ENCODE measurements at regions not wholly inside any gene's neighbourhood (a gene's known extent, or its start where the extent isn't known, plus 50 kb on each side); places are given as distances from the start of the nearest gene placed in this dataset.
"Not testable (repeated sequence)": the region's sequence is repeated elsewhere in the genome, so short reads cannot be mapped to it uniquely, and the experiment has no call there.

GRCh38 chr1:149708192-149708853, 74.2 kb upstream of the FCGR1A start:
- not testable (repeated sequence) for H3K4me3 ChIP-seq (ENCODE audit: low read length, poor library complexity, severe bottlenecking); H3K9ac ChIP-seq (ENCODE audit: low read depth, low read length, poor library complexity, severe bottlenecking); H3K4me2 ChIP-seq (ENCODE audit: low read depth, low read length, poor library complexity, severe bottlenecking)

GRCh38 chr1:149711651-149712050, 70.8 kb upstream of the FCGR1A start:
- not testable (repeated sequence) for H3F3A ChIP-seq (ENCODE audit: low read depth); H2AFZ ChIP-seq (ENCODE audit: low read length); H4K20me1 ChIP-seq (ENCODE audit: insufficient read depth, low read length, poor library complexity, severe bottlenecking); H3K9me3 ChIP-seq (ENCODE audit: insufficient read depth, low read depth, low read length); H3K79me2 ChIP-seq (ENCODE audit: insufficient read depth, low read length); H3K4me3 ChIP-seq (ENCODE audit: low read length, poor library complexity, severe bottlenecking); H3K9ac ChIP-seq (ENCODE audit: low read depth, low read length, poor library complexity, severe bottlenecking); H3K36me3 ChIP-seq (ENCODE audit: insufficient read depth, low read length); H3K27me3 ChIP-seq (ENCODE audit: insufficient read depth, low read length, poor library complexity, severe bottlenecking); H3K9me2 ChIP-seq (replicated peaks; ENCODE audit: low read depth, low read length); H3K4me2 ChIP-seq (ENCODE audit: low read depth, low read length, poor library complexity, severe bottlenecking); H3K4me1 ChIP-seq (ENCODE audit: insufficient read depth, low read length, poor library complexity, severe bottlenecking)

More at GRCh38 chr1:149708192-149708853, 74.2 kb upstream of the FCGR1A start:
- H3F3A ChIP-seq (ENCODE audit: low read depth); H3K9me2 ChIP-seq (replicated peaks; ENCODE audit: low read depth, low read length); H3K36me3 ChIP-seq (ENCODE audit: insufficient read depth, low read length); H3K4me1 ChIP-seq (ENCODE audit: insufficient read depth, low read length, poor library complexity, severe bottlenecking); H3K27me3 ChIP-seq (ENCODE audit: insufficient read depth, low read length, poor library complexity, severe bottlenecking); H2AFZ ChIP-seq (ENCODE audit: low read length); H3K9me3 ChIP-seq (ENCODE audit: insufficient read depth, low read depth, low read length); H3K79me2 ChIP-seq (ENCODE audit: insufficient read depth, low read length); H4K20me1 ChIP-seq (ENCODE audit: insufficient read depth, low read length, poor library complexity, severe bottlenecking): not testable (repeated sequence)

- not testable (repeated sequence) for H3K27me3 ChIP-seq (ENCODE audit: insufficient read depth, low read length, poor library complexity, severe bottlenecking); H4K20me1 ChIP-seq (ENCODE audit: insufficient read depth, low read length, poor library complexity, severe bottlenecking); H2AFZ ChIP-seq (ENCODE audit: low read length); H3F3A ChIP-seq (ENCODE audit: low read depth); H3K9me3 ChIP-seq (ENCODE audit: insufficient read depth, low read depth, low read length); H3K9ac ChIP-seq (ENCODE audit: low read depth, low read length, poor library complexity, severe bottlenecking); H3K36me3 ChIP-seq (ENCODE audit: insufficient read depth, low read length); H3K4me2 ChIP-seq (ENCODE audit: low read depth, low read length, poor library complexity, severe bottlenecking); H3K4me1 ChIP-seq (ENCODE audit: insufficient read depth, low read length, poor library complexity, severe bottlenecking); H3K9me2 ChIP-seq (replicated peaks; ENCODE audit: low read depth, low read length); H3K4me3 ChIP-seq (ENCODE audit: low read length, poor library complexity, severe bottlenecking); H3K79me2 ChIP-seq (ENCODE audit: insufficient read depth, low read length)
Measured at GRCh38 chr1:149712154-149712927, 70.2 kb upstream of the FCGR1A start.

GRCh38 chr1:149713513-149713912, 69.0 kb upstream of the FCGR1A start:
- H3K36me3 ChIP-seq (ENCODE audit: insufficient read depth, low read length); H3K9me2 ChIP-seq (replicated peaks; ENCODE audit: low read depth, low read length); H3K9ac ChIP-seq (ENCODE audit: low read depth, low read length, poor library complexity, severe bottlenecking); H3K4me3 ChIP-seq (ENCODE audit: low read length, poor library complexity, severe bottlenecking); H3K4me2 ChIP-seq (ENCODE audit: low read depth, low read length, poor library complexity, severe bottlenecking); H3K9me3 ChIP-seq (ENCODE audit: insufficient read depth, low read depth, low read length); H3K27me3 ChIP-seq (ENCODE audit: insufficient read depth, low read length, poor library complexity, severe bottlenecking); H3K79me2 ChIP-seq (ENCODE audit: insufficient read depth, low read length); H3F3A ChIP-seq (ENCODE audit: low read depth); H2AFZ ChIP-seq (ENCODE audit: low read length); H4K20me1 ChIP-seq (ENCODE audit: insufficient read depth, low read length, poor library complexity, severe bottlenecking); H3K4me1 ChIP-seq (ENCODE audit: insufficient read depth, low read length, poor library complexity, severe bottlenecking): not testable (repeated sequence)

GRCh38 chr1:149713952-149714351, 68.5 kb upstream of the FCGR1A start:
- H3K79me2 ChIP-seq (ENCODE audit: insufficient read depth, low read length); H3K4me3 ChIP-seq (ENCODE audit: low read length, poor library complexity, severe bottlenecking); H2AFZ ChIP-seq (ENCODE audit: low read length); H3K36me3 ChIP-seq (ENCODE audit: insufficient read depth, low read length); H3K4me2 ChIP-seq (ENCODE audit: low read depth, low read length, poor library complexity, severe bottlenecking); H3K9me2 ChIP-seq (replicated peaks; ENCODE audit: low read depth, low read length); H3F3A ChIP-seq (ENCODE audit: low read depth); H3K27me3 ChIP-seq (ENCODE audit: insufficient read depth, low read length, poor library complexity, severe bottlenecking); H3K9me3 ChIP-seq (ENCODE audit: insufficient read depth, low read depth, low read length); H4K20me1 ChIP-seq (ENCODE audit: insufficient read depth, low read length, poor library complexity, severe bottlenecking); H3K4me1 ChIP-seq (ENCODE audit: insufficient read depth, low read length, poor library complexity, severe bottlenecking); H3K9ac ChIP-seq (ENCODE audit: low read depth, low read length, poor library complexity, severe bottlenecking): not testable (repeated sequence)

GRCh38 chr1:149724618-149725302, 57.7 kb upstream of the FCGR1A start:
- H3K4me1 ChIP-seq (ENCODE audit: insufficient read depth, low read length, poor library complexity, severe bottlenecking); H2AFZ ChIP-seq (ENCODE audit: low read length); H3K79me2 ChIP-seq (ENCODE audit: insufficient read depth, low read length); H3F3A ChIP-seq (ENCODE audit: low read depth); H3K4me2 ChIP-seq (ENCODE audit: low read depth, low read length, poor library complexity, severe bottlenecking); H3K9me3 ChIP-seq (ENCODE audit: insufficient read depth, low read depth, low read length); H4K20me1 ChIP-seq (ENCODE audit: insufficient read depth, low read length, poor library complexity, severe bottlenecking); H3K9ac ChIP-seq (ENCODE audit: low read depth, low read length, poor library complexity, severe bottlenecking); H3K27me3 ChIP-seq (ENCODE audit: insufficient read depth, low read length, poor library complexity, severe bottlenecking); H3K36me3 ChIP-seq (ENCODE audit: insufficient read depth, low read length); H3K4me3 ChIP-seq (ENCODE audit: low read length, poor library complexity, severe bottlenecking); H3K9me2 ChIP-seq (replicated peaks; ENCODE audit: low read depth, low read length): not testable (repeated sequence)

- H3K79me2 ChIP-seq (ENCODE audit: insufficient read depth, low read length); H4K20me1 ChIP-seq (ENCODE audit: insufficient read depth, low read length, poor library complexity, severe bottlenecking); H3K27me3 ChIP-seq (ENCODE audit: insufficient read depth, low read length, poor library complexity, severe bottlenecking); H3K36me3 ChIP-seq (ENCODE audit: insufficient read depth, low read length); H3K4me1 ChIP-seq (ENCODE audit: insufficient read depth, low read length, poor library complexity, severe bottlenecking); H2AFZ ChIP-seq (ENCODE audit: low read length); H3K9me3 ChIP-seq (ENCODE audit: insufficient read depth, low read depth, low read length); H3K9ac ChIP-seq (ENCODE audit: low read depth, low read length, poor library complexity, severe bottlenecking); H3K4me2 ChIP-seq (ENCODE audit: low read depth, low read length, poor library complexity, severe bottlenecking); H3F3A ChIP-seq (ENCODE audit: low read depth); H3K9me2 ChIP-seq (replicated peaks; ENCODE audit: low read depth, low read length); H3K4me3 ChIP-seq (ENCODE audit: low read length, poor library complexity, severe bottlenecking): not testable (repeated sequence)
Measured at GRCh38 chr1:149726688-149727087, 55.8 kb upstream of the FCGR1A start.

All from Loucy (cell line).